Left ventricle myocardium inferior (tissue), 1 donor: ENCODE measurements at regions not wholly inside any gene's neighbourhood (a gene's known extent, or its start where the extent isn't known, plus 50 kb on each side); places are given as distances from the start of the nearest gene placed in this dataset.

Experiments
- DNase-seq: peaks from one replicate; pipeline ENCODE4 v3.0.0-alpha.2; 2020
- H3K27ac ChIP-seq: fragments of 200-600 bp; replicated peaks from 2 replicates; pipeline ENCODE4 v1.8.0; 2021
- H3K27me3 ChIP-seq: fragments of 200-600 bp; 2 replicates; pipeline ENCODE4 v1.8.0; 2021; ENCODE audit warnings: low read depth
- H3K36me3 ChIP-seq: fragments of 200-600 bp; 2 replicates; pipeline ENCODE4 v1.8.0; 2021
- H3K4me1 ChIP-seq: fragments of 200-600 bp; 2 replicates; pipeline ENCODE4 v1.8.0; 2021
- H3K4me3 ChIP-seq: fragments of 200-600 bp; 2 replicates; pipeline ENCODE4 v1.8.0; 2021; ENCODE audit warnings: mild to moderate bottlenecking, moderate library complexity
- H3K9me3 ChIP-seq: fragments of 200-600 bp; replicated peaks from 2 replicates; pipeline ENCODE4 v1.8.0; 2021
- intact Hi-C: fragments of 100-400 bp; cut with micrococcal nuclease; formaldehyde crosslinking; loops from one replicate; pipeline ENCODE4 v1.11.0; 2022
- TF ChIP-seq, protein P1 (sequence below): fragments of 200-600 bp; IDR thresholded peaks from 2 replicates; pipeline ENCODE4 v1.8.0; 2021; ENCODE audit warnings: antibody characterized with exemption, mild to moderate bottlenecking, borderline replicate concordance
- donor health status: DM: no; HTN: yes; CAD: no; lungs with severe emphysema.

DNA sequence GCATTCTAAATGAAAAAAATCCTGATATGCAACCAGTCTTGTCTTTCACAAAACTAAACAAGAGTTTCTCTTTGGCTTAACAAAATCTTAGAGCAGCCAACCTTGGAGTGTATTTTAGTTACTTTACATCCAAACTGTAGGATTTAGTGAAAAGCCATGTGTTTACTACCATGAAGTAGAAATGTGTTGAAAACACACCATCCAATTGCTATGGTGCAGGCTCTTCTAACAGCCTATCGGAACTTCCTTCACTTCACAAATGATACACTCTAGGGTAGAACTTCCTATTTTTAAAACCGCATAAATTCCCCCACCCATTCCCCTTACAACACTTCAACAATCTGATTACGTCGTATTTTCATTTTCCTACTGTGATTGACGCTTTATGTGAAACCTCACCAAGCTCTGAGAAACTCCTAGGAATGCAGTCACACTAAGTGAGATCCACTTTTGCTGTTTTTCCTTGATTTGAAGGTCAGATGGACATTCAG is 74.4 kb upstream of the MAP4K4 start:
- no peaks in the 10 kb centered on the region for H3K36me3 ChIP-seq
- H3K27me3 ChIP-seq = no peaks in the 10 kb centered on the region
- no peak overlapping the region for H3K27ac ChIP-seq
- intact Hi-C loops = no loop called here
- no peaks in the 10 kb centered on the region for H3K4me1 ChIP-seq
- H3K9me3 ChIP-seq = no peaks in the 10 kb centered on the region
- H3K4me3 ChIP-seq = no peak overlapping the region
- DNase-seq = no peak
- TF ChIP-seq, protein P1, sequence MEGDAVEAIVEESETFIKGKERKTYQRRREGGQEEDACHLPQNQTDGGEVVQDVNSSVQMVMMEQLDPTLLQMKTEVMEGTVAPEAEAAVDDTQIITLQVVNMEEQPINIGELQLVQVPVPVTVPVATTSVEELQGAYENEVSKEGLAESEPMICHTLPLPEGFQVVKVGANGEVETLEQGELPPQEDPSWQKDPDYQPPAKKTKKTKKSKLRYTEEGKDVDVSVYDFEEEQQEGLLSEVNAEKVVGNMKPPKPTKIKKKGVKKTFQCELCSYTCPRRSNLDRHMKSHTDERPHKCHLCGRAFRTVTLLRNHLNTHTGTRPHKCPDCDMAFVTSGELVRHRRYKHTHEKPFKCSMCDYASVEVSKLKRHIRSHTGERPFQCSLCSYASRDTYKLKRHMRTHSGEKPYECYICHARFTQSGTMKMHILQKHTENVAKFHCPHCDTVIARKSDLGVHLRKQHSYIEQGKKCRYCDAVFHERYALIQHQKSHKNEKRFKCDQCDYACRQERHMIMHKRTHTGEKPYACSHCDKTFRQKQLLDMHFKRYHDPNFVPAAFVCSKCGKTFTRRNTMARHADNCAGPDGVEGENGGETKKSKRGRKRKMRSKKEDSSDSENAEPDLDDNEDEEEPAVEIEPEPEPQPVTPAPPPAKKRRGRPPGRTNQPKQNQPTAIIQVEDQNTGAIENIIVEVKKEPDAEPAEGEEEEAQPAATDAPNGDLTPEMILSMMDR = no peak

DNA sequence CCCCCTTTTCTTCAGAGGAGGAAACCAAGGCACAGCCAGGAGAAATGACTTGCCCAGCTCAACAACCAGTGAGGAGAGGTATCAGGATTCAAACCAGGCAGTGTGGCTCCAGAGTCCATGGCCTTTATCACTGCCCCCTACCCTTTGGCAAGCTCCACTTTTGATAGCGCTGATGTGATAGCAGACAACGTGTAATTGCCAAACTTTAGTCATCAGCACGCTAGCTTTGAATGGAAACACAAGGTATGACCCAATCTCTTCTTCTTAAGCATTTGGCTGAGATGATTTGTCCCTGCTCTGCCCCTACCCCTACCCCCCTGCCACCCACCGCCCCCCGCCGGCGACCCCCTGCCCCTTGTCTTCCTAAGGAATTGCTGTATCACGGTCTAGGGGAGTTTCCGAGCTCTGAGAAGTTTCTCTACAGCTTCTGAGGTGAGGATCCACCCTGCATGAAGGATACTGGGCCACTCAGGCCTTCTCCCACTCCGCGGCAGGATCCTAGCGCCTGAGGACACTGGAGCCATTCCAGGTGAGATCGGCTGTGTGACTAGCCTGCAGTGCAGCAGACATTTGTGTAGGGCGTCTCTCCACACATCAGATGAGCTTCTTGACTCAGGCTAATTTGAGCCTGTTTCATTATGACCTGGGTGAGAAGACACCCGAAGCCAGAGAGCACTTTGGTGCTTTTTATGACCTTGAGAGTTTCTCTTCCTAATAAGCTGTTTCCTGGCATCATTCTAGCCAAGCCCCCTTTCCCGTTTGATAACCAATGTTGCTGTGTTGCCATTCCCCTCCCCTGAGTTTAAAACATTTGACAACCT is 75.1 kb upstream of the MAP4K4 start:
- DNase-seq = no peak
- Histone ChIP-seq H3K27ac (no peak overlapping the region), H3K27me3 (no peaks in the 10 kb centered on the region), H3K4me3 (no peak overlapping the region), H3K9me3 (no peaks in the 10 kb centered on the region), H3K36me3 (no peaks in the 10 kb centered on the region), H3K4me1 (no peaks in the 10 kb centered on the region)
- intact Hi-C loops = no loop called here
- TF ChIP-seq, protein P1 = no peak

DNA sequence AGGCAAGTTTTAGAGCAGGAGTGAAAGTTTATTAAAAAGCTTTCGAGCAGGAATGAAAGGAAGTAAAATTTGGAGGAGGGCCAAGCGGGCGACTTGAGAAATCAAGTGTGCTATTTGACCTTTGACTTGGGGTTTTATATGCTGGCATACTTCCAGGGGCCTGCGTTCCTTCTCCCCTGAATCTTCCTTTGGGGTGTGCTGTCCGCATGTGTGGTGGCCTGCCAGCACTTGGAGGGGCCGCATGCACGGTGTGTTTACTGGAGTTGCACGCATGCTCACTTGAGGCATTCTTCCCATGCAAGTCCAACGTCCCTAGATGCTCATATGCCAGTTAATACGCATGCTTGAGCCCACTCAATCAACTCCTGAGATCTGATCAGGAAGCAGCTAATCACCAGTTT is 78.3 kb upstream of the MAP4K4 start:
- no peaks in the 10 kb centered on the region for H3K9me3 ChIP-seq
- no peak overlapping the region for H3K27ac ChIP-seq
- H3K36me3 ChIP-seq = no peaks in the 10 kb centered on the region
- intact Hi-C loops = no loop called here
- no peaks in the 10 kb centered on the region for H3K27me3 ChIP-seq
- DNase-seq = no peak
- H3K4me3 ChIP-seq = no peak overlapping the region
- TF ChIP-seq, protein P1 = no peak
- H3K4me1 ChIP-seq = peaks cover 9% of the 10 kb centered on the region

DNA sequence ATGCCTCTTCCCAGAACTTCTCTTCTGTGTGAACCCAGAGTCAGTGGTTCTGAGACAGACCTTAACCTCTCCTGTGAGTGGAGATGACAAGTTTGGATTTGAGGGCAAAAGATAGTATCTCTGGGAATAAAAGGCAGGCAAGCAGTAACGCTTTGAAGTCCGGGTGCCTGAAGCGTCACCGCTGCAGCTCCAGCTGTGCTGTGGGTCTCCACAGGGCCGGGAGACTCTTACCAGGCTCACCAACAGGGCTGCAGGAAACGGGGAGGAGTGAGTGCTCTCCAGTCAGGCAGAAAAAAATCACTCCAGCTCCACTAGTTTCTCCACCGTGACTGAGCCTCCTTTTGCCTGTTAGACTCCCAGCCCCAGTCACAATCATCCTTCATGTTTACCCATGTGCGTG is 79.7 kb upstream of the MAP4K4 start:
- TF ChIP-seq, protein P1 = no peak
- no peak for DNase-seq
- no peak overlapping the region for H3K4me3 ChIP-seq
- peaks cover 9% of the 10 kb centered on the region for H3K4me1 ChIP-seq
- no peaks in the 10 kb centered on the region for H3K36me3 ChIP-seq
- no peak overlapping the region for H3K27ac ChIP-seq
- intact Hi-C loops = no loop called here
- H3K27me3 ChIP-seq = no peaks in the 10 kb centered on the region
- no peaks in the 10 kb centered on the region for H3K9me3 ChIP-seq

DNA sequence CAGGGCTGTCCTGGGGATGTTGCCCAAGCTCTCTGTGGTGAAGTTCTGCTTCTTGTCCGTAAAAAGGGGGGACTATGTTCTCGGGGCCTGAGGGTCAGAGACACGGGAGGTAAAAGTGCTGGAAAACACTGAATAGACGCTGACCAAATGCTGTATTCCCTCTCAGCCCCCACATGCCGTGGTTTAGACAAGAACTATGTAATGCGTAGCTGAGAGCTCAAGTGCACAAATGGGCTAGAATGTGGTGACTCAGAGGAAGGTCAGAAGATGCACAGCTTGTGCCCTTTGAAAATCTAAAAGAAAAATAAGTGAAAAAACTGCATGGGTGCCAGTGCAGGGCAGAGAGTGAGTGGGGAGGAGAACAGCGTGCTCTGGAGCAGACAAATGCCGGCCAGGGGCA is 80.3 kb upstream of the MAP4K4 start:
- Histone ChIP-seq H3K4me1 (peaks cover 9% of the 10 kb centered on the region), H3K27ac (no peak overlapping the region), H3K4me3 (no peak overlapping the region), H3K36me3 (no peaks in the 10 kb centered on the region), H3K9me3 (no peaks in the 10 kb centered on the region), H3K27me3 (no peaks in the 10 kb centered on the region)
- TF ChIP-seq, protein P1 = no peak
- no peak for DNase-seq
- intact Hi-C loops = no loop called here
